ENCODE measurements at regions not wholly inside any gene's neighbourhood (a gene's known extent, or its start where the extent isn't known, plus 50 kb on each side); places are given as distances from the start of the nearest gene placed in this dataset.

DNA sequence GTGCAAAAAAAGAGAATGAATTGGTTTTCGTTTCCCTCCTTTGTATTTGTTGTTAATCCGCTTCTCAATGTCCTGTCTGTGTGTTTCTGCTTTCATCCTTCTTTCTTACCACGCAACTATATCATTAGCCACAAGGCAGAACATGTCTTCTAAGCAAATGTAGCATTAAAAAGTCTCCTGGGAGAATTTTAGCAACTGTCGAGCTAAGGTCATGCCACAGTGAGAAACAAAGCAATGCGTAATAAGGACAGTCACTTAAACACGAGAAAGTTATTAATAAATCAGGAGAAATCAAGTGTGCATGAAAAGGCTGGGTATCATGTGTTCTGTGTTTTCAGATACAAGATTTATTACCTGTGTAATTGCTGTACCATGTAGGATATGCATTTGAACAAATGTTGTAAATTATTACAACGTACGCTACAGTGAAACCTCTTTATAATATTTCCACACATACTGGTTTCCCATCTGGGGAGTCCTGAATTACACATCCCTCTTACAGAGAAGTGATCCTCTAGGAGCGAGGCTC is 890.8 kb downstream of the TRIML1 start:
- TF ChIP-seq, protein P1, sequence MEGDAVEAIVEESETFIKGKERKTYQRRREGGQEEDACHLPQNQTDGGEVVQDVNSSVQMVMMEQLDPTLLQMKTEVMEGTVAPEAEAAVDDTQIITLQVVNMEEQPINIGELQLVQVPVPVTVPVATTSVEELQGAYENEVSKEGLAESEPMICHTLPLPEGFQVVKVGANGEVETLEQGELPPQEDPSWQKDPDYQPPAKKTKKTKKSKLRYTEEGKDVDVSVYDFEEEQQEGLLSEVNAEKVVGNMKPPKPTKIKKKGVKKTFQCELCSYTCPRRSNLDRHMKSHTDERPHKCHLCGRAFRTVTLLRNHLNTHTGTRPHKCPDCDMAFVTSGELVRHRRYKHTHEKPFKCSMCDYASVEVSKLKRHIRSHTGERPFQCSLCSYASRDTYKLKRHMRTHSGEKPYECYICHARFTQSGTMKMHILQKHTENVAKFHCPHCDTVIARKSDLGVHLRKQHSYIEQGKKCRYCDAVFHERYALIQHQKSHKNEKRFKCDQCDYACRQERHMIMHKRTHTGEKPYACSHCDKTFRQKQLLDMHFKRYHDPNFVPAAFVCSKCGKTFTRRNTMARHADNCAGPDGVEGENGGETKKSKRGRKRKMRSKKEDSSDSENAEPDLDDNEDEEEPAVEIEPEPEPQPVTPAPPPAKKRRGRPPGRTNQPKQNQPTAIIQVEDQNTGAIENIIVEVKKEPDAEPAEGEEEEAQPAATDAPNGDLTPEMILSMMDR (IDR thresholded peaks at IDR 0.05) = no peak
- TF ChIP-seq POLR2A (IDR thresholded peaks at IDR 0.05) = no peak

Data from lower leg skin (tissue), 3 donors.